B cell (primary cell): ENCODE measurements at regions not wholly inside any gene's neighbourhood (a gene's known extent, or its start where the extent isn't known, plus 50 kb on each side); places are given as distances from the start of the nearest gene placed in this dataset.

ENCODE experiments used
- ATAC-seq: fragments of 200-7000 bp; cut with Tn5 transposase; one replicate; pipeline ENCODE4 v1.10.0; 2021; ENCODE audit warnings: low read depth, mild to moderate bottlenecking, moderate number of reproducible peaks, moderate library complexity
- CTCF ChIA-PET: fragments of 350-600 bp; sonication (Branson Sonifier 250); formaldehyde crosslinking; loops from one replicate; lab custom pipeline; 2021; ENCODE audit warnings: antibody characterized with exemption, inconsistent platforms; lab: Charles Lee
- POLR2A ChIA-PET: fragments of 350-600 bp; sonication (Branson Sonifier 250); formaldehyde crosslinking; loops from one replicate; lab custom pipeline; 2021; ENCODE audit warnings: antibody characterized with exemption; lab: Charles Lee
- DNase-seq: peaks from one replicate; pipeline ENCODE4 v3.0.0; 2013
- H2AFZ ChIP-seq: 2 replicates; pipeline ENCODE4 v1.6.1; 2012; ENCODE audit warnings: mild to moderate bottlenecking, low read depth, low read length; ENCODE audit not compliant: insufficient read depth, poor library complexity, severe bottlenecking
- H3K27ac ChIP-seq, 2 donors: 1 replicate in 1 of 2; 2 replicates in 1 of 2; pipeline ENCODE4 v1.5.1; 2012 to 2013; ENCODE audit warnings: low read length in 2 of 2, mild to moderate bottlenecking in 2 of 2, moderate library complexity in 1 of 2
- H3K27me3 ChIP-seq, 4 experiments: fragments of 200-600 bp in 1 of 4; sonication (generic) in 1 of 4; replicated peaks in 1 of 4; 1 replicate in 2 of 4; 2 replicates in 2 of 4; pipeline versions ENCODE4 v1.6.1 to v1.7.0; 2013 to 2016; ENCODE audit warnings: low read length in 3 of 4, mild to moderate bottlenecking in 2 of 4, mixed read lengths in 1 of 4, moderate library complexity in 1 of 4; ENCODE audit not compliant: insufficient read depth in 4 of 4, control insufficient read depth in 3 of 4; ENCODE audit errors: control extremely low read depth in 1 of 4
- H3K36me3 ChIP-seq, 2 experiments: replicated peaks in 1 of 2; 1 replicate in 1 of 2; 2 replicates in 1 of 2; pipeline versions ENCODE4 v1.6.1 to v1.7.1; 2013; ENCODE audit warnings: low read length in 1 of 2; ENCODE audit not compliant: insufficient read depth in 2 of 2, control insufficient read depth in 1 of 2; ENCODE audit errors: control extremely low read depth in 1 of 2, extremely low read depth in 1 of 2
- H3K4me1 ChIP-seq, 2 donors: fragments of 200-600 bp in 1 of 2; sonication (generic) in 1 of 2; 1 replicate in 1 of 2; 2 replicates in 1 of 2; pipeline versions ENCODE4 v1.5.1 to v1.6.1; 2013 to 2017; ENCODE audit warnings: low read length in 2 of 2; ENCODE audit not compliant: control insufficient read depth in 2 of 2, insufficient read depth in 2 of 2
- H3K4me2 ChIP-seq: replicated peaks from 2 replicates; pipeline ENCODE3; 2012; ENCODE audit warnings: mild to moderate bottlenecking, low read depth, low read length; ENCODE audit not compliant: poor library complexity, severe bottlenecking
- H3K4me3 ChIP-seq, 5 experiments: fragments of 200-600 bp in 1 of 5; sonication (generic) in 1 of 5; 1 replicate in 3 of 5; 2 replicates in 2 of 5; pipeline versions ENCODE4 v1.5.1 to v1.7.0; 2011 to 2016; ENCODE audit warnings: low read length in 4 of 5, mild to moderate bottlenecking in 4 of 5, low read depth in 2 of 5, control low read depth in 1 of 5, moderate library complexity in 1 of 5; ENCODE audit not compliant: insufficient read depth in 1 of 5; ENCODE audit errors: control extremely low read depth in 1 of 5, extremely low read depth in 1 of 5
- H3K79me2 ChIP-seq: fragments of 200-600 bp; sonication (generic); one replicate; pipeline ENCODE4 v1.6.0; 2016; ENCODE audit warnings: low read length; ENCODE audit not compliant: control insufficient read depth, insufficient read depth
- H3K9ac ChIP-seq: fragments of 200-600 bp; sonication (generic); 2 replicates; pipeline ENCODE4 v1.6.1; 2017; ENCODE audit warnings: mild to moderate bottlenecking, low read length, moderate library complexity
- H3K9me3 ChIP-seq, 3 donors: one replicate each; pipeline versions ENCODE4 v1.6.1 to v1.7.1; 2013; ENCODE audit warnings: low read length in 2 of 3; ENCODE audit not compliant: control insufficient read depth in 2 of 3, insufficient read depth in 1 of 3; ENCODE audit errors: control extremely low read depth in 1 of 3
- H4K20me1 ChIP-seq: 2 replicates; pipeline ENCODE4 v1.6.0; 2012; ENCODE audit warnings: mild to moderate bottlenecking, low read length; ENCODE audit not compliant: insufficient read depth, control insufficient read depth, poor library complexity, severe bottlenecking
- H3K27ac Mint-ChIP-seq: one replicate; pipeline ENCODE4 v1.8.0; 2021; ENCODE audit warnings: mixed read lengths
- H3K27me3 Mint-ChIP-seq: one replicate; pipeline ENCODE4 v1.8.0; 2021; ENCODE audit warnings: mixed read lengths
- H3K4me1 Mint-ChIP-seq: one replicate; pipeline ENCODE4 v1.8.0; 2021; ENCODE audit warnings: mixed read lengths
- H3K4me3 Mint-ChIP-seq: one replicate; pipeline ENCODE4 v1.8.0; 2021; ENCODE audit warnings: mixed read lengths
- H3K9me3 Mint-ChIP-seq: one replicate; pipeline ENCODE4 v1.8.0; 2022; ENCODE audit warnings: mixed read lengths; ENCODE audit not compliant: insufficient read depth
- EZH2 ChIP-seq: IDR thresholded peaks from 2 replicates; pipeline ENCODE4 v1.6.1; 2012; ENCODE audit warnings: borderline replicate concordance, low read depth, mild to moderate bottlenecking, moderate library complexity, low read length; ENCODE audit not compliant: insufficient read depth, poor library complexity, severe bottlenecking
- WGBS: methylation state at CpG from one replicate; pipeline ENCODE4 v1.1.5; 2013; ENCODE audit warnings: missing lambda C conversion rate; ENCODE audit not compliant: insufficient coverage; 5-methylcytosine and 5-hydroxymethylcytosine counted together
- intact Hi-C: fragments of 100-400 bp; cut with micrococcal nuclease; formaldehyde crosslinking; loops from one replicate; pipeline ENCODE4 v1.10.0; 2022
- TF ChIP-seq, protein P1 (sequence below): fragments of 200-600 bp; IDR thresholded peaks from one replicate; pipeline ENCODE4 v1.8.0; 2022; ENCODE audit warnings: antibody characterized with exemption, mild to moderate bottlenecking

DNA sequence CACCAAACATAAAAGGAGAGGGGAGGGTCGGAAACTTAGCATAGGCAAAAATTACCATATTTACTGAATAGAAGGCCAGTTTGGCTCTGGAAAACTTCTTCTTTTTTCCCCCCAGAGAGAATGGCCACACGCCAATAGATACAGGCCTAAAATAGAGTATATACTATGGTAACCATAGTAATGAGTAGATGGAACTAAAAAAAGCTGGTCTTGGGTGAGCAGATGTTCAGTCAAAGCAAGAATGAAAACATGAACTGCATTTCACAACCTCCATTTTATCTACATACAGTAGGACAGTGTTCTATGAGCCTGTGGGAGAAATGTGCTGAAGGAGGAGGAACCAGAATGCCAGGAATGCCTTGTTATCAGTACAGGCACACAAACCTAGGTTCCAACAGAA is 141.7 kb upstream of the SEMA3A start:
- no peak for DNase-seq
- CTCF ChIA-PET = no interaction called here
- H3K36me3 ChIP-seq = no peaks in the 10 kb centered on the region

DNA sequence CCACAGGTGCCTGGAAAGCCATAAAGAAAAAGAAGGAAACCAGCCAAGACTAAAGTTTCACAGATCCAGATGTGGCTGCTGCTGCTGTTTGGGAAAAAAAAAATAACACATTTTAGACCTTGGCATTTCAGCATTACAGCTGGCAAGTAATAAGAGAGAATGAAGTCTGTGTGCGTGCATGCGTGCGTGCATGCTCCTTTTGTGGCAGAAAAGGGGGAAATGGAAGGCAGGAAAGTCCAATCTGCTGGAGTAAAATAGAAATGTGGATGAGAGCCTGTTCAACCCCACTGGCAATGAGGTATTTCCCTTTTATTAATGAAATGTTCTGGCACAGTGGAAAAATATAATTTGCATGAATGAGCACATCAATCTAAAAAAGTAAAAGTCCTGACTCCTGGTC is 137.0 kb upstream of the SEMA3A start:
- no peak for TF ChIP-seq EZH2
- TF ChIP-seq, protein P1, sequence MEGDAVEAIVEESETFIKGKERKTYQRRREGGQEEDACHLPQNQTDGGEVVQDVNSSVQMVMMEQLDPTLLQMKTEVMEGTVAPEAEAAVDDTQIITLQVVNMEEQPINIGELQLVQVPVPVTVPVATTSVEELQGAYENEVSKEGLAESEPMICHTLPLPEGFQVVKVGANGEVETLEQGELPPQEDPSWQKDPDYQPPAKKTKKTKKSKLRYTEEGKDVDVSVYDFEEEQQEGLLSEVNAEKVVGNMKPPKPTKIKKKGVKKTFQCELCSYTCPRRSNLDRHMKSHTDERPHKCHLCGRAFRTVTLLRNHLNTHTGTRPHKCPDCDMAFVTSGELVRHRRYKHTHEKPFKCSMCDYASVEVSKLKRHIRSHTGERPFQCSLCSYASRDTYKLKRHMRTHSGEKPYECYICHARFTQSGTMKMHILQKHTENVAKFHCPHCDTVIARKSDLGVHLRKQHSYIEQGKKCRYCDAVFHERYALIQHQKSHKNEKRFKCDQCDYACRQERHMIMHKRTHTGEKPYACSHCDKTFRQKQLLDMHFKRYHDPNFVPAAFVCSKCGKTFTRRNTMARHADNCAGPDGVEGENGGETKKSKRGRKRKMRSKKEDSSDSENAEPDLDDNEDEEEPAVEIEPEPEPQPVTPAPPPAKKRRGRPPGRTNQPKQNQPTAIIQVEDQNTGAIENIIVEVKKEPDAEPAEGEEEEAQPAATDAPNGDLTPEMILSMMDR = no peak
- ChIA-PET CTCF (no interaction called here), POLR2A (no interaction called here)
- Mint-ChIP-seq H3K9me3 (peaks cover 2% of the 10 kb centered on the region), H3K27ac (no peak overlapping the region), H3K4me3 (no peak overlapping the region), H3K4me1 (peaks cover 3% of the 10 kb centered on the region), H3K27me3 (no peaks in the 10 kb centered on the region)
- no peaks in the 10 kb centered on the region for H3K27me3 ChIP-seq
- H3K9ac ChIP-seq = no peak overlapping the region
- H3K4me1 ChIP-seq = no peaks in the 10 kb centered on the region
- DNase-seq = no peak
- H3K4me2 ChIP-seq = no peak overlapping the region
- no peaks in the 10 kb centered on the region for H3K79me2 ChIP-seq
- intact Hi-C loops = no loop called here
- 100% methylated on average over 1 of the region's 3 CpGs for WGBS
- no peak overlapping the region for H2AFZ ChIP-seq
- no peak overlapping the region for H3K4me3 ChIP-seq
- H3K9me3 ChIP-seq = no peaks in the 10 kb centered on the region
- no peaks in the 10 kb centered on the region for H4K20me1 ChIP-seq
- H3K27ac ChIP-seq = no peak overlapping the region
- H3K36me3 ChIP-seq = no peaks in the 10 kb centered on the region
- ATAC-seq = no peak

More for the DNA sequence above, 141.7 kb upstream of the SEMA3A start:
- Histone ChIP-seq H3K9me3 (no peaks in the 10 kb centered on the region), H2AFZ (no peak overlapping the region), H3K4me3 (no peak overlapping the region), H3K27me3 (no peaks in the 10 kb centered on the region), H3K4me1 (no peaks in the 10 kb centered on the region), H3K27ac (no peak overlapping the region), H3K9ac (no peak overlapping the region), H3K79me2 (no peaks in the 10 kb centered on the region), H3K4me2 (no peak overlapping the region), H4K20me1 (no peaks in the 10 kb centered on the region)
- no peaks in the 10 kb centered on the region for H3K27me3 Mint-ChIP-seq
- ATAC-seq = no peak
- no CpG with 5 or more reads among the region's 2 CpGs for WGBS
- intact Hi-C loops = no loop called here
- H3K4me1 Mint-ChIP-seq = peaks cover 3% of the 10 kb centered on the region
- H3K27ac Mint-ChIP-seq = no peak overlapping the region
- POLR2A ChIA-PET = no interaction called here
- TF ChIP-seq EZH2 = no peak
- TF ChIP-seq, protein P1 = no peak
- H3K9me3 Mint-ChIP-seq = peaks cover 1% of the 10 kb centered on the region
- H3K4me3 Mint-ChIP-seq = no peak overlapping the region
